Adrenal gland (tissue), 5 donors: ENCODE measurements at regions not wholly inside any gene's neighbourhood (a gene's known extent, or its start where the extent isn't known, plus 50 kb on each side); places are given as distances from the start of the nearest gene placed in this dataset.

ENCODE experiments used
- CTCF ChIP-seq, 6 experiments: fragments of 450-650 bp in 4 of 6; fragments of 200-600 bp in 2 of 6; sonication (generic) in 1 of 6; IDR thresholded peaks; 1 replicate in 5 of 6; 2 replicates in 1 of 6; pipeline versions ENCODE4 v1.5.1 to v1.8.0; 2016 to 2021; ENCODE audit warnings: antibody characterized with exemption in 6 of 6, mild to moderate bottlenecking in 2 of 6, moderate library complexity in 1 of 6
- POLR2A ChIP-seq, 2 donors: fragments of 450-650 bp; IDR thresholded peaks; one replicate each; pipeline ENCODE4 v1.6.1; 2017; ENCODE audit warnings: antibody characterized with exemption in 2 of 2, mild to moderate bottlenecking in 2 of 2, moderate library complexity in 1 of 2
- donor health status: DM: no; HTN: no; CAD: no.

GRCh38 chr20:8943631-8944030 lies 125.3 kb upstream of the PLCB4 start:
- TF ChIP-seq CTCF (IDR thresholded peaks at IDR 0.05) (no peak), POLR2A (IDR thresholded peaks at IDR 0.05) (no peak)
